Stimulated activated CD4-positive, alpha-beta T cell treated with anti-CD3 and anti-CD28 coated beads, Interleukin-15, amount 100 ng/mL, for 48 hours (primary cell): ENCODE measurements at regions not wholly inside any gene's neighbourhood (a gene's known extent, or its start where the extent isn't known, plus 50 kb on each side); places are given as distances from the start of the nearest gene placed in this dataset.

Experiments
- DNase-seq, 2 donors: peaks; one replicate each; pipeline ENCODE4 v3.0.0-alpha.2; 2020; ENCODE audit warnings: low read depth in 2 of 2

DNA sequence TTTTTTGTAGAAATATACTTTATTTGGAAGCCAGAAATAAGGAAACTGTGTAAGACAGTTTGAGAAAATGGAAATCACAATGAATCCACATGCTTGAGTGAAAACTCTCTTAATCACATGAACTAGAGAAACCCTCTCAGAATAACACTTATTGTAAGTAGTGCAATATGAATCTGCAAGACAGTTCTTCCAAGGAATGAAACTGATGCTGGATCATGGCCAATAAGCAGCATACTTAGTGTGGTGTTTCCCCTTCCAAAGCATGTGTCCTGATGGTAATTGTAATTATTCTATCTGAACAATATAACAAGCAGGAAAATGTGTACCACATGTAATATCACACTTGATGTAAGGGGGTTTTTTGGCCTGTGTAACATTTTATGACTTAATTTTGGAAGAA lies 1870.5 kb upstream of the TENM3 start:
- DNase-seq: no peak

DNA sequence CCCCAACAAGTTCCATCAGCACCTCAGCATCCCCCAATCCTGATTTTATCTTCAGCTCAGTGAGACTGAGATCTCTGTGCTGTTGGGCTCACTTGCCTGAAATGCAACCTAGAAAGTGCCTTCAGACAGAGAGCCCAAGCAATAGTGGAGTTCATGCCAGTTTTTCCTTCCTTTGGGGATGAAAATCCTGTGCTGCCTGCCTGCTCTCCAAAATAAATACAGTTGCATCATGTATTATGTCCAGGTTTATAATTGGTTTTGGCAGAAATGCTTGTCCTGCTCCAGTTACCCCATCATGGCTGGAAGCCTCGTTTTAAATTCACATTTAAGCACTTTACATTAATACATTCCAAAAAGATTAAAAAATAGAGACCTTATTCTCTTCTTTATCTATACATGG lies 1865.5 kb upstream of the TENM3 start:
- no peak for DNase-seq

DNA sequence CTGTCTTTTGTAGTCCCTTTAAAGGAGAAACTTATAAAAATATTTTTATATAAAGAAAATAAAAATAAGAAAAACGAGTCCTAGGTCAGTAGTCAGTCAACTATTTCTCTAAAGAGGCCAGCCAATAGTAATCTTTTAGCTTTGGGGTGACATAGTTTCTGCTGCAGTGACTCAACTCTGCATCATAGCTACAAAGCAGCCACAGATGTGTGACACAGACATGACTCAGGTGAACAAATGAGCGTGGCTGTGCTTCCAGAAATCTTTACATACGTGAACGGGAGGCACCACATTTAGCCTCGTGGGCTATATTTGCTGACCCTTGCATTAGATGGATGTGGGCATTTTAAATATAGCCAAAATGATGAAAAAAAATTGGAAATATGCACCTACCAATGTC lies 1862.5 kb upstream of the TENM3 start:
- no peak for DNase-seq

DNA sequence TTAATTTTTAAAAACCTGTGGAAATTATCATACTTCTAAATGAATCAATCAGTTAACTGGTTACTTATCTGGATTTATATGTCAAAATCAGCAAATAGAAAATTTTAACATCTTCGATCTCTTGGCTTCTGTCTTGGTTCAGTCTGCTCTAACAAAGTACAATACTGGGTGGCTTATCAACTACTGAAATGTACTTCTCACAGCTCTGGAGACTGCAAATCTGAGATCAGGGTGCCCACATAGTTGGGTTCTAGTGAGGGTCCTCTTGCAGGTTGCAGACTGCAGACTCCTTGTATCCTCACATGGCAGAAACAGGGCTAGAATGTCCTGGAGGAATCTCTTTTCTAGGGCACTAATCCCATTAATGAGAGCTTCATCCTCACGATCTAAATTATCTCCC lies 1851.6 kb upstream of the TENM3 start:
- DNase-seq: no peak

DNA sequence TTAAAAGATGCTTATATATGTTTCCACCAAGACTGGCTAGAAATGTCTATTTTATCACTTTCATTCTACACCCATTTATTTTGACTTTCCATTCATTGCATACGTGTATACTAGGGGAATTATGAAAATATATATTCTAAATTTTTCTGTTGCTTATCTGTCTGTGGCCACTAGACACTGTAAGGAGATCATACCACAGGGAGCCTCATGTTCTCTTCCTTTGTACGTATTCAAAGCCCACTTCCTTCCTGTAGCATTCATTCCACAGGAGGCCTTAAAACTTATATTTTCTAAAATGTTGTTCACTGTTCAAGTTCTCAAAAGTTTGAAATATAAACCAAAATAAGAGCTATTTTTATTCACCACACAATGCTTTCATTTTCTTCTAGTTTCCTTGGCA lies 1848.9 kb upstream of the TENM3 start:
- DNase-seq: no peak

DNA sequence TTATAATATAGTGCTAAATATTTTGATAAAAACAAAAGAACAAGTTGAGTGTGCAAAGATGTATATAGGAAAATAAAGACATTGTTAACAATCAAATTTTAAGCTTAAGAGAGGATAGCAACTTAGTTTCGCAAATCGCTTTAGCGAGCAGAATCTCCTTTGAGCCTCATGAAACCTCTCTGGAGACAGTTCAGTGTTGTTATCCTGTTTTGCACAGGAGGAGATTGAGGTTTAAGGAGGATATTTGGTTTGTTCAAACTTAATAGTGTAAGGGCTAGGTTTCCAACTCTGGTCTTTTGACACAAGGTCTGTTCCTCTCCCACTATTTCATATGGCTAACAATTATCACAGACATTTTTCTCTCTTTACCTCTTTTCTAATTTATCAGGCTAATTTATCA lies 1848.5 kb upstream of the TENM3 start:
- DNase-seq: no peak

DNA sequence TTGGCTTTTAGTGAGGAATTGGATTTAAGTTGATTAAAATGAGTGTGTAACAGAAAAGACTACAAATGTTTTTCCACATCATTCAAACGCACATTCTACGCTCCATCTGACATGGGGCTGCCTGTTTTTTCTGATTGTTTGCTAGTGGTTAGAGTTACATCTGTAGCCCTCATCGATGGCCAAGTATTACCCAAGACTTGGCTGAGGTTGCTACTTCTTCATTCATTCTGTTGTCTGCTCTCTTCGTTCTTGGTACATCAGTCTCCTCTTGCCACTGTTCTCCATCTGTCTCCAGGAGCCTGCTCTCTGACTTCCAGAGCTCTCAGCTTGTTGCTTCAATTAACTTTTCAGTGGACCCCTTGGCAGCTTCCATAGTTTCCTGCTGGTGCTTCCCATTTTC lies 1844.6 kb upstream of the TENM3 start:
- DNase-seq: no peak

DNA sequence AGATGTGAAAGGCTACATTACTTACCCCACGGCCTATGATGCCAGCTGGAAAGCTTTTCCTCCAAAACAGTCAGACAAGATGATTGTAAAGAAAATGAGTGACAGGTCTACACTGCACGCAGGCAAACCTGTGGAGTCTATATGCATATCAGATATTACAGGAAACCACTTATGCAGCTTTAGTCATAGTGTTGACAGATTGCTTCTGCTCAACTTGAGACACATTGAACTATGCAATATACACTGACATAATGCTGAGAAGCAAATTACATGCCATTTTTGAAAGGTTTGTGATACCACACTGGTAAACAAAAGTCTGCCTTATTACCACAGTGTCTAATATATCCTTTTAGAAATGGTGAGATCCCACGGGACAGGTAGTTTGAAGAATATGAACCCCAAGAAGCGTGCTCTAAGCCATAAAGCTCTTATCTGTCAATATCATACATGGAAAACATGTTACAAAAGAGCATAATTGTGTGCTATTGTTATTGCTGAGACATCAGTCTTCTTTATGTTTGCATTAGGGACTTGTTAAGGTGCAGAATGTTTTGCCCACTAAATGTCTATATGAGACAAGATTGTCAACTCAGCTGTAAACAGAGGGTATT lies 1835.8 kb upstream of the TENM3 start:
- DNase-seq: no peak

DNA sequence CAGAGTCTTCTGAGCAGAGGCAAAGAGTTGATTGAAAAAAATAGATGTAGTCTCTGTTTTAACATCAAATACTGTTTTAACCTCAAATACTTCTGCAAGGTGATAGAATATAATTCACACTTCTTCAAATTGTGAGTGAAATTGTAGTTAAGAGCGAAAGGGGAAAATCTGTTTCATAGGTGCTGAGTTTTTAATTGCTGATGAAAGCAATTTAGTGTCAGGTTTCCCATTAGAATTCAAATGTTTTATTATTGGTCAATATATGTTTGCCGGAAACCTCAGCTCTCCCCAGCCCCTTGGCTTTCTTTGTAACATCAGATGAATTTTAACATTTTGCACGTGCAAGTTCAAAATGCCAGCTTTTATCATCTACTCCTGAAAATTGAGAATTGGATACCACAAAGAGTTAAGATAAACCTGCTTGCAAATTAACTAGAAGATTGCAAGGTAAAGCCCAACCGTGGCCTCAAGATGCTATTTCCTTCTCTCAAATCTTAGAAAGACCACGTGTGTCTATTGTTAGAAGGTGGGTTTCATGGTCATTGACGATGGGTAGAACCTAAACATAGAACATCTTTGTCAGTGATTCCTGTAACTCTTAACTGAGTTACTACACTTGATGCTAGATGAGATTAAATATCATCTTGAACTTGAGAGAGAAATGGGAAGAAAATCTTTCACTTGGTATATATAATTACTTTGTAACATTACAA lies 1824.2 kb upstream of the TENM3 start:
- DNase-seq: no peak

DNA sequence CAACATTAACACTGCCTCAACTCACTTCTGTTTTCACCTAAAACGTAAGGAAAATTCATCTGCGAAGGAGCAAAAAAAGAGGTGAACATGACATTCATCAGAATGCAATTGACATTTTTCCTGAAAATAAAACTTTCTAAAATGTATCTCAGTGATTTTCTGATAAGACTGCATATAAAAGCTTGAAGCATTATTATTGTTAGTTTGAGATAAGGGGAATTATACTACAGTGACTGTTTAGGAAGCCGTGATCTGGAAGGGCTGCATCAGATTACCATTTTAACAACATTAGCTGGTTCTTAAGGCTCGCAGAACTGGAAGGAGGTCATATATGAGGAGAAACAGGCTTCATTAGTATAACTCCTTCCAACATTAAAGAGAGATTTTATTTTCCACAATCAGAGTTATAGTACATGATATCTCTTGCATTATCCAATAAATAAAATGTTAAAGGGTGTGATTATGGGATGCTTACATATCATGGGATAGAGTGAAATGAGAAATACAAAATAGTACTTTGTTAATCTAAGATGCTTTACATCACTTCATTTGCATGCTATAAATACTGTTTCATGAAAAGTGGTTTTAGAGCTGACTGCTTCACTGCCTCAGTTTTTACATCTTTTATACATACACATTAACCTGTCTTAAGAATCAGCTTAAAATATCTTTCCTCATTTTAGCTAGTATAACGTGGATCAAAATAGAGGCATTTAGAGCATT lies 1820.1 kb upstream of the TENM3 start:
- DNase-seq: no peak

DNA sequence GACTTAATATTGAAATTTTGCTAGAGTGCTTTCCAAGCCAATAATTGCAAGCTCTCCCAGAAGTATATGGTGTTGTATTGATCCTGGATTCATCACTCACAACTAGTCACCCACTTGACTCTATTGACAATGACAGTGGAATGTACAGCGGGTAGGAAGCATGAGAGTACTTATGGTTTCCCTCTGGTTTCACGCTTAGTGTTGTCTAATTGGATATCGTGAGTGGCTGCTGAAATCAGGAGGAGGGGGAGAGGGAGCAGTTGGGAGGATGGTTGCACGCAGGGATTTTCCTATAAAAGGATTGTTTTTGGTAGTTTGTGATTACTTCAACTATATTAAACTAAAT lies 1819.5 kb upstream of the TENM3 start:
- DNase-seq: no peak

DNA sequence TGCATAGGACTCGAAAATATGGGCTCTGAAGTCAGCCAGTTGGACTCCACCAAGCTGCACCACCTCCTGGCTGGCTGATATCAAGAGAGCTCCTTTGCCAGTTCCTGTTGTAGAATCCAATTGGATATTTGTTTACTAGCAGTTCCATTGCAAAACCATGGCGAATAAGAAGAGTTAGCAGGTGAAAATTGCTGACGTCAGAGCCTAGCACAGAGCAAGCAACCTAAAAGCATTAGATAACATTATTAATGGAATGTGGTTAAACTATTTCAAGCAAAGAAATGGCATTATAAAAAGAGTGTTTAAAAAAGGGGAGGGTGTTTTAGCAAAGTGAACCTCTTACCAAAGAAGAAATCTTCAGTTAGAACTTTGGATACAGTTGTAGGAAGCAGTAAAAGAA lies 1816.3 kb upstream of the TENM3 start:
- no peak for DNase-seq

DNA sequence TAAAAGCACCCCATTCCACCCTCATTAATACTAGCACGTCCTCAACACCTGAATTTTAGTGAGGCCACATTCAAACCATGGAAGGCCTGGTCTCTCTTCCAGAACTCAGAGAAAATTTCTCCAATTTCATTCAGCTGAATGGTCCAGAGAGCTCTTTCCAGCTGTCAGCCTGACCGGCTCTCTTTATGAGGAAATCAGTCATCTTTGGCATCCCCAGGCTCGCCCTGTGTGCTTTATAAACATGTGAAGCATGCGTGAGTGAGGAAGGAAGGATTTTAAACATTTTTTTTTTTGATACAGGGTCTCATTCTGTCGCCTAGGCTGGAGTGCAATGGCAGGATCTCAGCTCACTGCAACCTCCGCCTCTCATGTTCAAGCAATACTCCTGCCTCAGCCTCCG lies 1812.9 kb upstream of the TENM3 start:
- DNase-seq: no peak

DNA sequence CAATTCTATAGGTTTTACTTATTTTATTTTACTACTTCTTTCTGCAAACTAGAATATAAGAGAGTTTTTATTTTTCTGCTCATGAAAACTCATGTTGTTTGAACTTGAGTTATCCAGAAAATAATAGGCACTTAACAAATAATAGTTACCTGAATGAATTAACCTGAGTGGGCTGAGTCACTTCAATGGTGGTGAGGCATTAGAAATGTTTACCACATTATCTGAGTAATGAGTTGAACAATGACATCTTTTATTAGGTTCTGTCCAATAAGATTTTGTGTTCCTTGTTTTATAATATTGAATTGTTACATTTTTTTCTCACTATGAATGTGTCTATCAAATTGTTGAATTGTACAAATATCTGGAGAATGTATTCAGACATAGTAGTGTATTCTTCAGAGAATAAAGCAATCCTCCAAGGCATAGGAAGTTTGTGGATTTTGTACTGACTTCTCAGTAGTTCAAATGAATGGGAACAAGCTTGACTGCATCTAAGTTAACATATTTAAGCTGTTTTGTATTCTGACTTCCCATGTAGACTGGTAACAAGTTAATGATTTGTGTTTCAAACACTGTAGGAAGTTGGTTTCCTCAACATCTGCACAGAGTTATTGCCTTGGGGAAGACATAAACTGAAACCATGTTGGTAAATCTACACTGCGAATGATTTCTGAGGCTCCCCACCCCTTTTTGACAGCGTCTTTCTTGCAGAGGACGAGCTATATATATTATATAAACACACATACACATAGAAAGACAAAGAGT lies 1808.9 kb upstream of the TENM3 start:
- DNase-seq: no peak

DNA sequence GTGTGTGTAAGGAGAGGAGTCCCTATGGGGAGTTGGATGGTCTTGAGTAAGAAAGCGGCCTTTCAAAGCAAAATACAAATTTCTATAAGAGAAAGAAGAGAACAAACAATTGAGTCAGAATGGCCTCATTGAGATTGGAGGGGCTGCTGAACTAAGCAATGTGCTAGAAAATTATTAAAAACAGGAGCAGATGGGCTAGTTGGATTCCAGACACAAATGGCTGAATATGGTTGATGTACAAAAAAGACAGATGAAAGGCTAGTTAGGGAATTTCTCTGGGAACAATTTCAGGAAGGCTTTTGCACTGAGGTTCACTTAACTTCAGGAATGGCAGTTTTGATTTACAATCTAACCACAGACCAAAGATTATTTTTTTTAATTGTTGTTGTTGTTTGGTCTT lies 1806.8 kb upstream of the TENM3 start:
- DNase-seq: no peak

DNA sequence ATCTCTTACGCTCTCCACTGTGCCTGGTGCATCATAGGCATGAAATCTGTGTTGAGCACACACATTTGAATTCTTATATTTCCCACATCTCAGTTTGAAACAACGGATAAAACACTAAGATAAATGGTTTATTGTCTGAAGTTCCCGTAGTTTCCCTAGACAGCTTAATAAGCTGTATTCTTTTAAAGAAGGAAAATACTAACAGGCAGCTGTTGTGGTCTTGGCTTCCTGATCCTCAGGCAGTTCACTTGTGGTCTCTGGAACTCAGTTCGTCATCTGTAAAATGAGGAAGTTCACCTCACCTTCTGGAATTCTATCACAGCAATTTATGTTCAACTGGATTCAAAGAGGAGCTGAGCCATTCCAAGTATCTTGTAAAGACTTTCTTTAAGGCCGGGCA lies 1805.6 kb upstream of the TENM3 start:
- no peak for DNase-seq

DNA sequence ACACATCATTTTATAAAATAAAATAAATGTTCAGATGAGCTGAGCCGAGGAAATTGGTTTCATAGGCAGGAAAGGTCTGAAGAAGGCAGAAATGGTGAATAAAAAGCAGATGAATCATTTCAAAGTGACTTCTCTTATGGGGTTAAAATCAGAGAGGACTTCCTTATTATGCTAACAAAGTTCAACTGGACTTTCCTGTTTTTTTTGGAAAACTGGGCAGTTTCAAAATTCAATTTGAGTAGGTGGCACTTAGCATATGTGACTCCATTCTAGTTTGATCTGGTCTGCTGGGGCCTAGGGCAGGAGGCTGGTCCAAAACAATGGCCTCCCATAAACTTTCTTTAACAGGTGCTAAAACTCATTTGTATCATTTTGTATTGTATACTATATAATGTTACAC lies 1794.9 kb upstream of the TENM3 start:
- DNase-seq: no peak

DNA sequence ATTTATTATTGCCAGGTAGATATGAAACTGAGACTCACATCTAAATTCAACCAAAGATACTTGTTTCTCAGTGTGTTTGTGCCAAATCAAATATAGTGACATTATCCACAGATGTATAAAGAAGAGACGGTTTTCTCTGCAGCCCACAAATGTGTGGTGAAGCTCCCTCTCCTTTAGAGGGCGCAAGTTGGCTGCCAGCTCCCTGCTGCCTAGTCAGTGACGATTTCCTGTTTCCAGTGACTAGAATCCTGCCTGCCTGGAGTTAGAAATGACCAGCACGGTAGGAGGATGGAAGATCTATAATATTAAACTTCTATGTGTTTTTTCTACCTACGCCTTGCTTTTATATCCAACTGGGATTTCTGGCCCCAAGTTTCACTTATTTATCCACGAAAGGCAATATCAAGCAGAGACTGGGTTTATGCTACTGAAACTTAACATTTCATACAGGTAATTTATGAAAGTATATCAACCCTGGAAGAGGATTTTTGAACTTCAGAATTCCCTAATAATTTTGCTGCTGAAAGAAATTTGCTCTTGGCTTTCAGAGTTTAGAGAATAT lies 1793.7 kb upstream of the TENM3 start:
- no peak for DNase-seq

DNA sequence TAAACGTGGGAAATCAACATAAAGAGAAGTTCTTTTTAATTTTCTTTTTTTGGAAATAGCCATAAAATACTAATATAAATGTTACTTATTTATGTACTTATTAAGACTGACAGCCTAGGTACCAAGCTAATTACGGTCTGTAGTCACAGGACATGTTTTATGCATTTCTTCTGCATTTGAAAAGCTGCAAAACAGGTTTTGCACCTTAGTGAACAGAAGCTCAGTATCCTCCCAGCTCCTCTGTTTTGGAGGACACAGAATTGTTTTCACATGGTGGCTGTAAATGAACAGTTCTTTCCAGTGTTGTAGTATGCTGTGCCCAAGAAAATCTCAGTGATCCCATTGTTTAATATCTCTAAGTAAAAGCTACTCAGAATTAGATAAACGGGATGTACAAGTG lies 1788.0 kb upstream of the TENM3 start:
- no peak for DNase-seq

DNA sequence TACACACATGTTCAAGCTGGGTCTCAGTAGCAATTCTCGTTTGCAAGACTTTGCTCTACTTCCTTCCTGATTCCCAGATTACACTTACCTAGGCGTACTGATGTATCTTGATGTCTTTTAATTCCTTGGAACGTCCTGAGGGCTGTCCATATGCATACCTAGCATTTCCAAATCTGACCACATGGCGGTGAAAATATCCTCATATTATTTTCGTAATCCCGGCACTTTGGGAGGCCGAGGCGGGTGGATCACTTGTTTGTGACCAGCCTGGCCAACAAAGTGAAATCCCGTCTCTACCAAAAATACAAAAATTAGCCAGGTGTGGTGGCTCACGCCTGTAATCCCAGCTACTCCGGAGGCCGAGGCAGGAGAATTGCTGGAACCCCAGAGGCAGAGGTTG lies 1786.3 kb upstream of the TENM3 start:
- no peak for DNase-seq

DNA sequence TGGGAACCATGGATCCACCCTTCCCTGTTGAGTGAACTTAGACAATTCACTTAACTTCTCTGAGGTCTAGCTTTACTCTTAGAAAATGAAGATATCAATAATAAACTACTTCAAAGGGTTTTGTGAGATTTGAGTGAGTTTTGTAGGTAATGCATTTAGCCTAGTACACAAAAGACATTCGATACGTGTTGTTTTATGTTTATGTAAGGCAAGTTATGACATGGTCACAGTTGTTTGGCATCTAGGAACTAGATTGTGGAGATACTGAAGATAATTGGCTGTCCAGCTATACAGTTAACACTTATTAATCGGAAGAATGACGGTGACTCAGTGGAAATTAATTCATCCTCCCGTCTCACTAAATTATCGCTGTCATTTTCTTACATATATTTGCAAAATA lies 1781.1 kb upstream of the TENM3 start:
- no peak for DNase-seq

DNA sequence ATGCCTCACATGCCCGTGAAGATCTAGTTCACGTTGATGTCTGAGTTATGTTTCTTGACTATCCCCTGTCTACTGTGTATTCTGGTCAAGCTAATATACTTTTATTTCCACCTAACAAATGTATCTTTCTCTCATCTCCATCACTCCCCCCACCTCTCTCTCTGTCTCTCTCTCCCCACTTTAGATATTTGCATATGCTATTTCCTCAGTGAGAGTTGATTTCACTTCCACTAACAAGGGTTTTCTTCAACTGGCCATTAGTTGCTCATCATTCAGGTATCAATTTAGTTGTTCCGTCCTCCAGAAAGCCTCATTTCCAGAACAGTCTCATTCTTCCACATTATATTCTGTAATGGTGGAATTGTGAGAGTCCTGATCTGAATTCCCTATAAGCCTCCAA lies 1777.8 kb upstream of the TENM3 start:
- DNase-seq: no peak
